Liver (tissue), 8 donors: ENCODE measurements at regions not wholly inside any gene's neighbourhood (a gene's known extent, or its start where the extent isn't known, plus 50 kb on each side); places are given as distances from the start of the nearest gene placed in this dataset.
"Not testable (repeated sequence)": the region's sequence is repeated elsewhere in the genome, so short reads cannot be mapped to it uniquely, and the experiment has no call there.

Experiments
- DNase-seq: peaks from one replicate; pipeline ENCODE4 v3.0.0-alpha.2; 2017; ENCODE audit warnings: low spot score
- H3K27ac ChIP-seq, 2 donors: one replicate each; pipeline ENCODE4 v1.7.0; 2013; ENCODE audit warnings: inconsistent platforms in 2 of 2, low read length in 2 of 2, control low read depth in 1 of 2, low read depth in 1 of 2, mild to moderate bottlenecking in 1 of 2
- H3K27me3 ChIP-seq, 4 donors: one replicate each; pipeline versions ENCODE4 v1.6.1 to v1.7.0; 2013; ENCODE audit warnings: low read length in 3 of 4, inconsistent platforms in 1 of 4, mild to moderate bottlenecking in 1 of 4, moderate library complexity in 1 of 4; ENCODE audit not compliant: control insufficient read depth in 4 of 4, insufficient read depth in 4 of 4
- H3K36me3 ChIP-seq, 4 donors: one replicate each; pipeline versions ENCODE4 v1.6.1 to v1.7.0; 2013; ENCODE audit warnings: low read length in 3 of 4, mild to moderate bottlenecking in 3 of 4, low read depth in 1 of 4, moderate library complexity in 1 of 4; ENCODE audit not compliant: control insufficient read depth in 4 of 4, insufficient read depth in 3 of 4
- H3K4me1 ChIP-seq, 4 donors: one replicate each; pipeline versions ENCODE4 v1.6.1 to v1.7.0; 2013; ENCODE audit warnings: low read length in 3 of 4, mild to moderate bottlenecking in 3 of 4, moderate library complexity in 1 of 4; ENCODE audit not compliant: control insufficient read depth in 4 of 4, insufficient read depth in 4 of 4
- H3K4me3 ChIP-seq, 3 donors: one replicate each; pipeline versions ENCODE4 v1.6.1 to v1.7.0; 2013; ENCODE audit warnings: low read length in 3 of 3, control low read depth in 1 of 3, low read depth in 1 of 3, mild to moderate bottlenecking in 1 of 3
- H3K9ac ChIP-seq, 2 donors: one replicate each; pipeline ENCODE4 v1.7.0; 2013; ENCODE audit warnings: low read length in 2 of 2, mild to moderate bottlenecking in 2 of 2, moderate library complexity in 2 of 2, control low read depth in 1 of 2, low read depth in 1 of 2
- H3K9me3 ChIP-seq, 4 donors: one replicate each; pipeline versions ENCODE4 v1.6.1 to v1.7.0; 2013; ENCODE audit warnings: low read length in 3 of 4; ENCODE audit not compliant: control insufficient read depth in 4 of 4
- ATF3 ChIP-seq: IDR thresholded peaks from 2 replicates; pipeline ENCODE4 v1.6.1; 2016; ENCODE audit warnings: antibody characterized with exemption
- CTCF ChIP-seq: fragments of 150-350 bp; IDR thresholded peaks from 2 replicates; pipeline ENCODE4 v1.5.1; 2017; ENCODE audit warnings: improper control_type of control experiment, low read depth, low read length; ENCODE audit not compliant: missing input control
- EGR1 ChIP-seq, 2 donors: IDR thresholded peaks; 2 replicates each; pipeline ENCODE4 v1.6.1; 2016 to 2018; ENCODE audit warnings: antibody characterized with exemption in 2 of 2, low read depth in 2 of 2
- FOXA1 ChIP-seq: IDR thresholded peaks from 2 replicates; pipeline ENCODE4 v1.6.1; 2016; ENCODE audit warnings: antibody characterized with exemption
- FOXA2 ChIP-seq: IDR thresholded peaks from 2 replicates; pipeline ENCODE4 v1.6.1; 2016; ENCODE audit warnings: antibody characterized with exemption
- GABPA ChIP-seq, 2 donors: IDR thresholded peaks in 1 of 2; conservative IDR thresholded peaks in 1 of 2; 2 replicates each; pipeline ENCODE4 v1.6.1; 2016; ENCODE audit warnings: antibody characterized with exemption in 2 of 2, mild to moderate bottlenecking in 1 of 2, moderate library complexity in 1 of 2
- HNF4A ChIP-seq, 2 donors: conservative IDR thresholded peaks; 2 replicates each; pipeline ENCODE4 v1.6.1; 2016; ENCODE audit warnings: antibody characterized with exemption in 2 of 2, mild to moderate bottlenecking in 2 of 2
- HNF4G ChIP-seq: IDR thresholded peaks from 2 replicates; pipeline ENCODE4 v1.6.1; 2016; ENCODE audit warnings: antibody characterized with exemption
- JUND ChIP-seq, 2 donors: IDR thresholded peaks; 2 replicates each; pipeline ENCODE4 v1.6.1; 2016; ENCODE audit warnings: antibody characterized with exemption in 2 of 2
- MAX ChIP-seq: IDR thresholded peaks from 2 replicates; pipeline ENCODE4 v1.6.1; 2016; ENCODE audit warnings: antibody characterized with exemption
- NR2F2 ChIP-seq: IDR thresholded peaks from 2 replicates; pipeline ENCODE4 v1.6.1; 2016; ENCODE audit warnings: antibody characterized with exemption
- RAD21 ChIP-seq, 2 donors: IDR thresholded peaks; 2 replicates each; pipeline ENCODE4 v1.6.1; 2016; ENCODE audit warnings: antibody characterized with exemption in 2 of 2, mild to moderate bottlenecking in 2 of 2
- REST ChIP-seq: IDR thresholded peaks from 2 replicates; pipeline ENCODE4 v1.6.1; 2016; ENCODE audit warnings: antibody characterized with exemption, mild to moderate bottlenecking
- RXRA ChIP-seq, 2 donors: IDR thresholded peaks; 2 replicates each; pipeline ENCODE4 v1.6.1; 2017 to 2018; ENCODE audit warnings: antibody characterized with exemption in 2 of 2, mild to moderate bottlenecking in 1 of 2
- SP1 ChIP-seq: IDR thresholded peaks from 2 replicates; pipeline ENCODE4 v1.6.1; 2018; ENCODE audit warnings: antibody characterized with exemption, mild to moderate bottlenecking
- TAF1 ChIP-seq: conservative IDR thresholded peaks from 2 replicates; pipeline ENCODE4 v1.6.1; 2016; ENCODE audit warnings: antibody characterized with exemption, mild to moderate bottlenecking
- YY1 ChIP-seq: IDR thresholded peaks from 2 replicates; pipeline ENCODE4 v1.6.1; 2016; ENCODE audit warnings: antibody characterized with exemption, mild to moderate bottlenecking
- ZBTB33 ChIP-seq: IDR thresholded peaks from 2 replicates; pipeline ENCODE4 v1.6.1; 2016; ENCODE audit warnings: antibody characterized with exemption
- WGBS: extraction: QIAGEN DNeasy Blood & Tissue Kit; methylation state at CpG from one replicate; pipeline ENCODE4 v1.1.7; 2013; 5-methylcytosine and 5-hydroxymethylcytosine counted together
- donor health status: healthy.
- donor health status: healthy.
- donor health status: healthy.
- donor health status: healthy.
- donor health status: healthy.

- DNase-seq = no peak
- no peak overlapping the region for H3K27ac ChIP-seq
- H3K27me3 ChIP-seq = no peaks in the 10 kb centered on the region
- no peak overlapping the region for H3K4me3 ChIP-seq
- no peak overlapping the region for H3K9ac ChIP-seq
- TF ChIP-seq CTCF = no peak
- TF ChIP-seq HNF4A (conservative IDR thresholded peaks at IDR 0.05) = no peak
- no peak for TF ChIP-seq HNF4G
- no peak for TF ChIP-seq RXRA (IDR thresholded peaks at IDR 0.05)
- TF ChIP-seq GABPA (IDR thresholded peaks at IDR 0.05 in 1 of 2, conservative IDR thresholded peaks at IDR 0.05 in 1 of 2) = no peak
- no peak for TF ChIP-seq JUND (IDR thresholded peaks at IDR 0.05)
- TF ChIP-seq YY1 = no peak
- TF ChIP-seq EGR1 (IDR thresholded peaks at IDR 0.05; ENCODE audit: low read depth in 2 of 2) = no peak
- TF ChIP-seq NR2F2 = no peak
- TF ChIP-seq REST = no peak
- TF ChIP-seq TAF1 = no peak
- TF ChIP-seq FOXA1 = no peak
- TF ChIP-seq ATF3 = no peak
- no peak for TF ChIP-seq MAX
- TF ChIP-seq SP1 = no peak
- no peak for TF ChIP-seq ZBTB33
- TF ChIP-seq FOXA2 = no peak
- TF ChIP-seq RAD21 (IDR thresholded peaks at IDR 0.05) = no peak
- H3K9me3 ChIP-seq = no peaks in the 10 kb centered on the region
- WGBS = 0% methylated on average over 1 of the region's 1 CpG
- H3K4me1 ChIP-seq = no peaks in the 10 kb centered on the region
- H3K36me3 ChIP-seq = no peaks in the 10 kb centered on the region
These were observed 224.8 kb upstream of the VLDLR start for GRCh38 chr9:2396622-2397285.

GRCh38 chr9:2397875-2398274 is 223.7 kb upstream of the VLDLR start:
- not testable (repeated sequence) for H3K9me3 ChIP-seq, H3K27me3 ChIP-seq, H3K9ac ChIP-seq, H3K27ac ChIP-seq, H3K4me1 ChIP-seq, H3K4me3 ChIP-seq, DNase-seq, H3K36me3 ChIP-seq

- H3K9me3 ChIP-seq, H3K9ac ChIP-seq, DNase-seq, H3K27ac ChIP-seq, H3K36me3 ChIP-seq, H3K4me1 ChIP-seq, H3K27me3 ChIP-seq, H3K4me3 ChIP-seq: not testable (repeated sequence)
- 63% methylated on average over 3 of the region's 3 CpGs for WGBS
These were observed 219.8 kb upstream of the VLDLR start for GRCh38 chr9:2401746-2402145.
